ENCODE measurements at regions not wholly inside any gene's neighbourhood (a gene's known extent, or its start where the extent isn't known, plus 50 kb on each side); places are given as distances from the start of the nearest gene placed in this dataset.

DNA sequence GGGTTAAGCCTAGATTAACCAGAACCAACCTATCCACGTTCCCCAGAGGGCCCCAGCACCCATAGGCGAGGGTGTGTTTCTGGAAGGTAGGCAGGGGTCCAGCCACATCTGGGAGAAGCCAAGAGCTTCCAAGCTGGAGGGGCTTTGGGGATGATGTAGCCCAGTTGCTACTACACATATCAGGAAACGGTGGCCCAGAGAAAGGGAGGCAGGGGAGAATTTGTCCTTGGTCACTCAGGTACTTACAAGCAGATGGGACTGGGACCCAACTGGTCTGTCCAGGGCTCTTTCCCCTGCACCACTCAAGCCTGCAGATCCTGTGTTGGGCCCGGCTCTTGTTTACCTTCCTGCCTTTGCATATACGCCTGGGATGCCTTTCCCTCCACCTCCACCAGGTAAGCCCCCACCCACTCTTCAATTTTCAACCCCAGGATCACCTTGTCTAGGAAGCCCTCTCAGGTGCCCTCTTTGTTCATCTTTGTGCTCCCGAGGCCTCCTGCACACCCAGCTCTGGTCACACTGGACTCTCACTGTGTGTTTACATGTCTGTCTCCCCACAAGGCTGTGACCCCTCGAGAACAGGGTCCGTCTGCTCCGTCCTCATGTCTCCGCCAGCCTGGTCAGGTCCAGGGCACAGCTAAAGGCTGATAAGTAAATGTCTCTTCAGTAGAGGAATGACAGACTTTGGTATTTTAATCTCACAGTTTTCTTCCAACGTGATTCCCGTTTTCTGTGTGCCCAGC lies 204.4 kb upstream of the LINGO1 start:
- TF ChIP-seq, protein P1, sequence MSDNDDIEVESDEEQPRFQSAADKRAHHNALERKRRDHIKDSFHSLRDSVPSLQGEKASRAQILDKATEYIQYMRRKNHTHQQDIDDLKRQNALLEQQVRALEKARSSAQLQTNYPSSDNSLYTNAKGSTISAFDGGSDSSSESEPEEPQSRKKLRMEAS (IDR thresholded peaks at IDR 0.05; ENCODE audit: low read depth, low read length): no peak
- no peak for TF ChIP-seq CTCF (IDR thresholded peaks at IDR 0.05; ENCODE audit: low read depth, low read length)
- no peak for TF ChIP-seq MYC (IDR thresholded peaks at IDR 0.05; ENCODE audit: low read depth, low read length)
- TF ChIP-seq POLR2A (IDR thresholded peaks at IDR 0.05; ENCODE audit: extremely low read depth, insufficient read length): no peak
- DNase-seq (ENCODE audit: low read depth): no peak
- no peak overlapping the region for H3K4me3 ChIP-seq (ENCODE audit: low read depth, low read length)

GRCh38 chr15:77836121-77836692 lies 203.5 kb upstream of the LINGO1 start:
- TF ChIP-seq CTCF (IDR thresholded peaks at IDR 0.05; ENCODE audit: low read depth, low read length) (no peak), POLR2A (IDR thresholded peaks at IDR 0.05; ENCODE audit: extremely low read depth, insufficient read length) (no peak), MYC (IDR thresholded peaks at IDR 0.05; ENCODE audit: low read depth, low read length) (no peak)
- TF ChIP-seq, protein P1 (IDR thresholded peaks at IDR 0.05; ENCODE audit: low read depth, low read length): no peak
- DNase-seq (ENCODE audit: low read depth): peak; percentile 57
- no peak overlapping the region for H3K4me3 ChIP-seq (ENCODE audit: low read depth, low read length)

GRCh38 chr15:77834276-77834990 lies 201.7 kb upstream of the LINGO1 start:
- no peak overlapping the region for H3K4me3 ChIP-seq (ENCODE audit: low read depth, low read length)
- no peak for DNase-seq (ENCODE audit: low read depth)
- TF ChIP-seq POLR2A (IDR thresholded peaks at IDR 0.05; ENCODE audit: extremely low read depth, insufficient read length) (no peak), CTCF (IDR thresholded peaks at IDR 0.05; ENCODE audit: low read depth, low read length) (no peak), MYC (IDR thresholded peaks at IDR 0.05; ENCODE audit: low read depth, low read length) (no peak)
- TF ChIP-seq, protein P1 (IDR thresholded peaks at IDR 0.05; ENCODE audit: low read depth, low read length): no peak

DNA sequence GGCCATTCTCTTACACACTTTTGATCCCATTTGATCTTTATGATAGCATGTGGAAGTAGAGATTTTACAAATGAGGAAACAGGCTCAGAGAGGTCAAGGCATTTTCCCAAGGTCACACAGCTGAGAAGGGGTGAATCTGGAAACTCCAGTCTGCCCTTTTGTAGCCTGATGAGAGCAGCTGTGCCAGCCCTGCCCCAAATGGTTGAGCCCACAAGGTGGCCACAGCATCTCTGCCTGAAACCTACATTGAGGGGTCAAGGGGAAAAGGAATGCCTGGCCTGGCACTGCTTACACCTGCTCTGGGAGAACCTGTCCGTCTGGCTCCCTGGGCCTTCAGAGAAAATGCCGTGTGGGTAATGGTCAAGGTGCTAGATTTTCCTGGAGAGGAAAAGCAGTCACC lies 200.2 kb upstream of the LINGO1 start:
- no peak overlapping the region for H3K4me3 ChIP-seq (ENCODE audit: low read depth, low read length)
- TF ChIP-seq CTCF (IDR thresholded peaks at IDR 0.05; ENCODE audit: low read depth, low read length) (no peak), POLR2A (IDR thresholded peaks at IDR 0.05; ENCODE audit: extremely low read depth, insufficient read length) (no peak), MYC (IDR thresholded peaks at IDR 0.05; ENCODE audit: low read depth, low read length) (no peak)
- TF ChIP-seq, protein P1 (IDR thresholded peaks at IDR 0.05; ENCODE audit: low read depth, low read length): no peak
- DNase-seq (ENCODE audit: low read depth): no peak

GRCh38 chr15:77831986-77832385 lies 199.3 kb upstream of the LINGO1 start:
- no peak overlapping the region for H3K4me3 ChIP-seq (ENCODE audit: low read depth, low read length)
- no peak for DNase-seq (ENCODE audit: low read depth)

More at GRCh38 chr15:77831986-77832385, 199.3 kb upstream of the LINGO1 start:
- TF ChIP-seq MYC (IDR thresholded peaks at IDR 0.05; ENCODE audit: low read depth, low read length) (no peak), CTCF (IDR thresholded peaks at IDR 0.05; ENCODE audit: low read depth, low read length) (no peak), POLR2A (IDR thresholded peaks at IDR 0.05; ENCODE audit: extremely low read depth, insufficient read length) (no peak)
- TF ChIP-seq, protein P1 (IDR thresholded peaks at IDR 0.05; ENCODE audit: low read depth, low read length): no peak

All from NB4 (cell line).